Activated T-helper 17 cell treated with anti-CD3 and anti-CD28 coated beads, Interleukin-2, amount 50 U/mL, for 72 hours (primary cell): ENCODE measurements at regions not wholly inside any gene's neighbourhood (a gene's known extent, or its start where the extent isn't known, plus 50 kb on each side); places are given as distances from the start of the nearest gene placed in this dataset.

Experiments used
- ATAC-seq: fragments of 150-1000 bp; cut with Tn5 transposase; replicated peaks from 2 replicates; pipeline ENCODE4 v1.10.0; 2021; ENCODE audit warnings: mild to moderate bottlenecking, moderate library complexity
- H3K27ac Mint-ChIP-seq: one replicate; pipeline ENCODE4 v1.8.0; 2022; ENCODE audit warnings: mixed read lengths
- H3K27me3 Mint-ChIP-seq: one replicate; pipeline ENCODE4 v1.8.0; 2022; ENCODE audit warnings: mixed read lengths
- H3K36me3 Mint-ChIP-seq: one replicate; pipeline ENCODE4 v1.8.0; 2022; ENCODE audit warnings: low read depth, mild to moderate bottlenecking, mixed read lengths
- H3K4me1 Mint-ChIP-seq: one replicate; pipeline ENCODE4 v1.8.0; 2022; ENCODE audit warnings: mixed read lengths
- H3K4me3 Mint-ChIP-seq: one replicate; pipeline ENCODE4 v1.8.0; 2022; ENCODE audit warnings: mild to moderate bottlenecking, mixed read lengths
- H3K9me3 Mint-ChIP-seq: one replicate; pipeline ENCODE4 v1.8.0; 2022; ENCODE audit warnings: mixed read lengths

- ATAC-seq, result no peak
- H3K27ac Mint-ChIP-seq, result no peak overlapping the region
- H3K4me3 Mint-ChIP-seq, result no peak overlapping the region
- no peaks in the 10 kb centered on the region for H3K9me3 Mint-ChIP-seq
- H3K4me1 Mint-ChIP-seq, result peaks cover 5% of the 10 kb centered on the region
- H3K27me3 Mint-ChIP-seq, result peaks cover 15% of the 10 kb centered on the region
- no peaks in the 10 kb centered on the region for H3K36me3 Mint-ChIP-seq
These were observed 174.0 kb upstream of the ATP1B1 start for GRCh38 chr1:168932539-168932938.

GRCh38 chr1:168933141-168933805, 173.2 kb upstream of the ATP1B1 start:
- no peaks in the 10 kb centered on the region for H3K9me3 Mint-ChIP-seq
- H3K36me3 Mint-ChIP-seq, result no peaks in the 10 kb centered on the region
- no peak for ATAC-seq
- peaks cover 5% of the 10 kb centered on the region for H3K4me1 Mint-ChIP-seq
- no peak overlapping the region for H3K4me3 Mint-ChIP-seq
- no peak overlapping the region for H3K27ac Mint-ChIP-seq
- peaks cover 11% of the 10 kb centered on the region for H3K27me3 Mint-ChIP-seq

- ATAC-seq, result no peak
- peaks cover 22% of the 10 kb centered on the region for H3K27me3 Mint-ChIP-seq
- H3K36me3 Mint-ChIP-seq, result no peaks in the 10 kb centered on the region
- no peaks in the 10 kb centered on the region for H3K4me1 Mint-ChIP-seq
- no peaks in the 10 kb centered on the region for H3K9me3 Mint-ChIP-seq
- H3K27ac Mint-ChIP-seq, result no peak overlapping the region
- H3K4me3 Mint-ChIP-seq, result no peak overlapping the region
These were observed 167.2 kb upstream of the ATP1B1 start for GRCh38 chr1:168939110-168939946.

GRCh38 chr1:168939947-168940223, 166.6 kb upstream of the ATP1B1 start:
- no peak for ATAC-seq
- Mint-ChIP-seq H3K36me3 (no peaks in the 10 kb centered on the region), H3K27me3 (peaks cover 22% of the 10 kb centered on the region), H3K27ac (no peak overlapping the region), H3K4me3 (no peak overlapping the region), H3K4me1 (no peaks in the 10 kb centered on the region), H3K9me3 (no peaks in the 10 kb centered on the region)

- H3K36me3 Mint-ChIP-seq, result no peaks in the 10 kb centered on the region
- H3K27ac Mint-ChIP-seq, result no peak overlapping the region
- ATAC-seq, result no peak
- no peaks in the 10 kb centered on the region for H3K9me3 Mint-ChIP-seq
- H3K4me3 Mint-ChIP-seq, result no peak overlapping the region
- H3K4me1 Mint-ChIP-seq, result no peaks in the 10 kb centered on the region
- H3K27me3 Mint-ChIP-seq, result peaks cover 22% of the 10 kb centered on the region
These were observed 164.8 kb upstream of the ATP1B1 start for GRCh38 chr1:168941640-168942039.

GRCh38 chr1:168942165-168942564, 164.3 kb upstream of the ATP1B1 start:
- no peaks in the 10 kb centered on the region for H3K9me3 Mint-ChIP-seq
- H3K36me3 Mint-ChIP-seq, result no peaks in the 10 kb centered on the region
- no peak overlapping the region for H3K27ac Mint-ChIP-seq
- no peak overlapping the region for H3K4me3 Mint-ChIP-seq
- no peaks in the 10 kb centered on the region for H3K4me1 Mint-ChIP-seq
- H3K27me3 Mint-ChIP-seq, result peaks cover 22% of the 10 kb centered on the region
- no peak for ATAC-seq

- peaks cover 20% of the 10 kb centered on the region for H3K27me3 Mint-ChIP-seq
- no peak overlapping the region for H3K4me3 Mint-ChIP-seq
- no peak overlapping the region for H3K27ac Mint-ChIP-seq
- ATAC-seq, result no peak
- H3K9me3 Mint-ChIP-seq, result no peaks in the 10 kb centered on the region
- H3K4me1 Mint-ChIP-seq, result no peaks in the 10 kb centered on the region
- H3K36me3 Mint-ChIP-seq, result no peaks in the 10 kb centered on the region
These were observed 160.6 kb upstream of the ATP1B1 start for GRCh38 chr1:168945870-168946269.

- Mint-ChIP-seq H3K9me3 (no peaks in the 10 kb centered on the region), H3K27me3 (peaks cover 15% of the 10 kb centered on the region)
These were observed 159.4 kb upstream of the ATP1B1 start for GRCh38 chr1:168947041-168947440.

GRCh38 chr1:168949672-168950071, 156.8 kb upstream of the ATP1B1 start:
- H3K36me3 Mint-ChIP-seq, result no peaks in the 10 kb centered on the region
- H3K27me3 Mint-ChIP-seq, result no peaks in the 10 kb centered on the region
- ATAC-seq, result no peak
- no peaks in the 10 kb centered on the region for H3K4me1 Mint-ChIP-seq
- no peak overlapping the region for H3K27ac Mint-ChIP-seq
- no peaks in the 10 kb centered on the region for H3K9me3 Mint-ChIP-seq
- no peak overlapping the region for H3K4me3 Mint-ChIP-seq

More at GRCh38 chr1:168947041-168947440, 159.4 kb upstream of the ATP1B1 start:
- Mint-ChIP-seq H3K36me3 (no peaks in the 10 kb centered on the region), H3K4me3 (no peak overlapping the region), H3K27ac (no peak overlapping the region), H3K4me1 (no peaks in the 10 kb centered on the region)
- ATAC-seq, result no peak

GRCh38 chr1:168957818-168958217, 148.7 kb upstream of the ATP1B1 start:
- no peaks in the 10 kb centered on the region for H3K36me3 Mint-ChIP-seq
- H3K4me1 Mint-ChIP-seq, result no peaks in the 10 kb centered on the region
- H3K9me3 Mint-ChIP-seq, result peaks cover 3% of the 10 kb centered on the region
- no peak overlapping the region for H3K27ac Mint-ChIP-seq
- peaks cover 5% of the 10 kb centered on the region for H3K27me3 Mint-ChIP-seq
- H3K4me3 Mint-ChIP-seq, result no peak overlapping the region
- no peak for ATAC-seq

- H3K4me3 Mint-ChIP-seq, result no peak overlapping the region
- peaks cover 5% of the 10 kb centered on the region for H3K27me3 Mint-ChIP-seq
- no peaks in the 10 kb centered on the region for H3K36me3 Mint-ChIP-seq
- peaks cover 3% of the 10 kb centered on the region for H3K9me3 Mint-ChIP-seq
- H3K27ac Mint-ChIP-seq, result no peak overlapping the region
- no peaks in the 10 kb centered on the region for H3K4me1 Mint-ChIP-seq
- no peak for ATAC-seq
These were observed 147.8 kb upstream of the ATP1B1 start for GRCh38 chr1:168958562-168959289.

- Mint-ChIP-seq H3K27ac (no peak overlapping the region), H3K27me3 (peaks cover 5% of the 10 kb centered on the region), H3K4me1 (peaks cover 4% of the 10 kb centered on the region), H3K36me3 (no peaks in the 10 kb centered on the region), H3K9me3 (peaks cover 3% of the 10 kb centered on the region), H3K4me3 (no peak overlapping the region)
- ATAC-seq, result no peak
These were observed 147.1 kb upstream of the ATP1B1 start for GRCh38 chr1:168959382-168959781.

GRCh38 chr1:168960114-168960513, 146.4 kb upstream of the ATP1B1 start:
- ATAC-seq, result no peak
- Mint-ChIP-seq H3K27me3 (peaks cover 5% of the 10 kb centered on the region), H3K36me3 (no peaks in the 10 kb centered on the region), H3K4me3 (no peak overlapping the region), H3K9me3 (peaks cover 3% of the 10 kb centered on the region), H3K27ac (no peak overlapping the region), H3K4me1 (peaks cover 7% of the 10 kb centered on the region)

GRCh38 chr1:168960595-168960994, 145.9 kb upstream of the ATP1B1 start:
- Mint-ChIP-seq H3K9me3 (peaks cover 3% of the 10 kb centered on the region), H3K27ac (no peak overlapping the region), H3K4me1 (peaks cover 7% of the 10 kb centered on the region), H3K36me3 (no peaks in the 10 kb centered on the region), H3K27me3 (peaks cover 5% of the 10 kb centered on the region), H3K4me3 (no peak overlapping the region)
- no peak for ATAC-seq

- H3K4me1 Mint-ChIP-seq, result peaks cover 7% of the 10 kb centered on the region
- no peak overlapping the region for H3K27ac Mint-ChIP-seq
- peaks cover 5% of the 10 kb centered on the region for H3K27me3 Mint-ChIP-seq
- H3K36me3 Mint-ChIP-seq, result no peaks in the 10 kb centered on the region
- peaks cover 3% of the 10 kb centered on the region for H3K9me3 Mint-ChIP-seq
- ATAC-seq, result no peak
- no peak overlapping the region for H3K4me3 Mint-ChIP-seq
These were observed 142.9 kb upstream of the ATP1B1 start for GRCh38 chr1:168963601-168964000.
